Retina (tissue), 1 donor: ENCODE measurements at regions not wholly inside any gene's neighbourhood (a gene's known extent, or its start where the extent isn't known, plus 50 kb on each side); places are given as distances from the start of the nearest gene placed in this dataset.

Source experiments
- DNase-seq: peaks from one replicate; pipeline ENCODE4 v3.0.0-alpha.2; 2016

GRCh38 chr5:92599217-92599810 lies 981.7 kb downstream of the NR2F1-AS1 start:
- DNase-seq, result no peak

DNA sequence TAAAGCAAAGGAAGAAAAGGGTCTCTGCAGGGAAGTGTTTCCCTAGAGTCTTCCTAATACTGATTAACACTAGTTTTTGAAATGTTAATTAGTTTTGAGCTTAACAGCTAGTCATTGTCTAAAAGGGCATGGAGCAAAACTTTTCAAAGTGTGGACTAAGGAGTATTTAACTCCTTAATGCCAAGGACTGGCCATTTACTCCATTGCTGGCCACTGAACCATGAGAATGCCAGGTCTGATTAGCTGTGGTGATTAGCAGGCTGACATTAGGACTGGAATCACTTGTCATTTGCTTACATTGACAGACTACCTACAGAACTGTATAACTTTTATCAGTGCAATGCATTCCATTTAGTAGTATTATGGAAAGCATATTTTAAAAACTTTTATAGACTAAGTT lies 987.0 kb downstream of the NR2F1-AS1 start:
- peak; percentile 9 for DNase-seq

DNA sequence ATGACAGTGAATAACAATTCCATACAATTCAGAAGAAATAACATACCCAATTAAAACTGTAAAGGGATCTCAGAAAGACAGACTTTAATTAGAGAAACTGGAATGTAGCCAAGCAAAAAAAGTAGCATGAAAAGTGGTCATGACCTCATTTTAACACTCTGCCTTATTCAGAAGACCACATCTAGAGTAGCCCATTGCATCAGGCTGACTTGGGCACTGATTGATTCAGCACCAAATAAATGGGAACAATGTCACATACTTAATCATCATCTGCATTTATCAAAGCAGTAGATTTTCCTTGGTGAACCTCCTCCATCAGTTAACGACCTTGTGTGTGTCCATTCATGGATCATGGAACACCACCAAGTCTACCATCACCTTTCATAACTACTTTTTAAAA lies 992.1 kb downstream of the NR2F1-AS1 start:
- peak; percentile 39 for DNase-seq

DNA sequence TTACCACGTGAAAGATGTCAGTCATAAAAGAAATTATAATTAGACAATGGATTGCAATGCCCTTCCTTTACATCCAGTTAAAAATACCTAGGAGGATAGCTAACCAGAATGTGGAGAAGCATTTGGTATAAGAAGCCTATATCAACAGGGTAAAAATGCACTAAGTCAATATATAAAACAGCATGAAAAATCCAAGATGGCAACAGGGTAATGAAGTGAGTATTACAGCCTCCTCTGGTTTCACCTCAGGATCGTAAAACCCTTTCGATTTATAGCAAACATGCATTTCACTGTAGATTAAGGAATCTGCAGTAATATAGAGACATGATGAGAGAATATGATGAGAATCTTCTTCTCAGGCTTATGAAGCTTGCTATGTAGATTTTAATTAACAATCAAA lies 999.3 kb downstream of the NR2F1-AS1 start:
- DNase-seq, result no peak

DNA sequence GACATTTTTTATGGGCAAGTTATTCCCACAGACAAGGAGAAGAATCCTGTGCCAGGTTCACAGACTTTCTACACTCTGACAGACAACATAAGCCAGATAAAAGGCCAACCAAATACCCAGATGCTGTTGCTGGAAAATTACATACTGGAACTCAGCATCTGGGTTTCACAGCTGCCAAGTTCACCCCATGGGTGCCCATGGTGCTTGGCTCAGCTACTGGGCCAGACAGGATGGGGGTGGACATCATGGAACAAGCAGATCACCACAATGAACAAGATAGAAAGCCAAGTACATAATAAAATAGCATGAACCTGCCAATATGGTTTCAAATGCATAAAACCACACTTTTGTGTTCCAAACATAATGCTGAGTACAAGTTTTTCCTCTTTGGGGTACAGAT lies 999.8 kb downstream of the NR2F1-AS1 start:
- DNase-seq, result no peak

DNA sequence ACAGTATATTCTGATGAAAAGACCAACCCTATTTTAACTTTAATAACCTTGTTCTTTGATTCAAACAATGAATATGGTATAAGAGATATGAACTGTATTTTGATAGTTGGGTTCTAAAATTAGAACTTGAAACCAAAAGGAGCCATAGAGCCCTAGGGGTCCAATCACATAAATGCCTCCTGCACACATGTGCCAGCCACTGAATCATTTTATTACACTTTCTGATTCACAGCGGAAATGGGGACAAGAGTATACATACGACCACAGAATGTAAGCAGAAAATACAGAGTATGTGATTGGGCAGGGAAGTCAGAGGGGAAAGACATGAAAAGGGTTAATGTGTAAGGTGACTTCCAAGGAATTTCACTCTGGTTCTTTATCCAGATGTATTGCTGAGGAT lies 1000.2 kb downstream of the NR2F1-AS1 start:
- no peak for DNase-seq

GRCh38 chr5:92574023-92574422 lies 1007.0 kb downstream of the NR2F1-AS1 start:
- no peak for DNase-seq

GRCh38 chr5:92568522-92568921 lies 1012.5 kb downstream of the NR2F1-AS1 start:
- DNase-seq, result no peak

DNA sequence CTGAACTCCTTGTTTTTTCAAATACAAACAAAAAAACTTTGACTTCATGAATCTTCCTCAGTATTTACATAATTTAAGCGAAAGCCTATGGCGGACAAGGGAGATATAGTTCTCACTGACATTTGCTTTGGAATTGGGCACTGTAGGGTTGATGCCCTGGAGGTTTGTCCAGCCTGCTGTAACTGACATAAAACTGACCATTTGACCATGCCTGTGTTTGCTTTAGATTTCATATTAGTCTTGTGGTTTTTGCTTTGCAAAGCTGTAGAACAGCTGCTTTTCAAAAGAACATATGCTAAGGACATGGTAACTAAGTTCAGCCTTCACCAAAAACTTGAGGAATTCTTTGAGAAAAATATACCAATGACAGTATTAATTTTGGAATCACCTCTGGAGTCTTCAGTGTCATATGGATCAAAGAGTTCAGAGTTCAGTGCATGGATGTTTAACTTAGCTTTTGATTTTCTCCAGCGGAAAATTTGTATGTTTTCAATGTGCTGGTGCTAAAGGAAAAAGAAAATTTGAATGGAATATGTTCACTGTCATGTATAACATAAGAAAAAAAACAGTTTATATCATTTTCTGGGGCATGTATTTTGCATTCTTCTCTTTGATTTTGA lies 1013.1 kb downstream of the NR2F1-AS1 start:
- DNase-seq, result no peak

DNA sequence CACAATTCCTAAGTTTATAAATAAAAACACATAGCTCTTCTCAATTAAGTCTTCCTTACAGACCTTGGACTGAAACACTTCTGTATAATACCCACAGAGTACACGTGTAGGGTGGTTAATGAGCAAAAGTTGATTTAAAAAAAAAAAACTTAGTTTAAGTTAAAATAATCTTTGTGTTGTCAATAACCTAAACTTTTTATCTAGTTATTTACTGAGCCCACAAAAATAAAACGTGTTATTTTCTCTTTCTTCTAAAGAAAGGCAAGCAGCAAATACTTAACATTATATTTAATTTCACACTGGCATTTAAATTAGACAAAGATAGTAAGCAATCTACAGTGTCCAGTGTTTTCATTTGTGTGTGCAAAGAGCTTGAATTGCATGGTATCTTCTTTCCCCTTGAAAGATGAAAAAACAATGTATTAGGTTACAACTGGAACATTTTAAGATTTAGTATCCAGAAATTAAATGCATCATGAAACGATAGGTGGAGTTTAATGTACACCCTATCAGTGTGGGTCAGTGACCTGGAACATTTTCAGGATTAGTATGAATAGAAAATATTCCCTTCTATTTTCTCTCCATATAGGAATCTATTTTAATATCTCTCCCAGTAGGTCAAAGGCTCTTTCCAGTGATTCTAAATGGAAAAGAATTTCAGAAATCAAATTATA lies 1014.8 kb downstream of the NR2F1-AS1 start:
- no peak for DNase-seq

DNA sequence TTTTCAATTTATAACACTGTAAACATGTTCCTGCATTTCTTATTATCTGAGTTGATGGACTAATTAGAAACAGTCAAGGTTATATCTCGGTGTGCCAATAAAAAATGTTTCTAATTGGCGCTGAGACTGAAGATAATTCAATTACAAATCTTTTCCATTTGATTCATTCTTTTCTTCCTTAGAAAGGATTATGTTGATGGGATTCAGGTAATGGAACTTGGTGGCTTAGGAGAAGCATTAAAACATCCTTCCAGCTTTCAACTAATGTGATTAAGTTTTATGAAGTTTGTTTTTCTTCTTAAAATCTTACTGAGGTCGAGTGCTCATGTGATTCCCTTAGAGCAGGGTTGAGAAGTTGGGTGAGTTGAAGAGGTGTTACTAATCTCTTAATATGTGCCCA lies 1015.3 kb downstream of the NR2F1-AS1 start:
- DNase-seq, result no peak

DNA sequence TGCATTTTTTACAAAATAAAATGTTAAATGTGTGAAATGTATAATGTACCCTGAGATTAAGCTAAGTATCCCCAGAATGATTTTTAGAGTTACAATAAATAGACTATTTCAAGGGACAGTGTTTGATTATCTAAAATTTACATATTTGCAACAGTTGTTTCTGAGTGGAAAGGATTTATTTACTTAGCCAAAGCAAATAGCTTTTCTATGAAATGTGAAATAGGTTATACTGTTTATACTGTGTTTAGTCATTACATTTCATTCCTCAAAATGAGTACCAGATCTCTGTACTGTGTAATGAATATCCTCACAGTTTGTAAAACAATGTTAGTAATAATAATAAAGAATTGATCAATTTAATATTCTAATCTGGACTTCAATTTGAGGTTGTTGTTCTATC lies 1019.0 kb downstream of the NR2F1-AS1 start:
- no peak for DNase-seq

DNA sequence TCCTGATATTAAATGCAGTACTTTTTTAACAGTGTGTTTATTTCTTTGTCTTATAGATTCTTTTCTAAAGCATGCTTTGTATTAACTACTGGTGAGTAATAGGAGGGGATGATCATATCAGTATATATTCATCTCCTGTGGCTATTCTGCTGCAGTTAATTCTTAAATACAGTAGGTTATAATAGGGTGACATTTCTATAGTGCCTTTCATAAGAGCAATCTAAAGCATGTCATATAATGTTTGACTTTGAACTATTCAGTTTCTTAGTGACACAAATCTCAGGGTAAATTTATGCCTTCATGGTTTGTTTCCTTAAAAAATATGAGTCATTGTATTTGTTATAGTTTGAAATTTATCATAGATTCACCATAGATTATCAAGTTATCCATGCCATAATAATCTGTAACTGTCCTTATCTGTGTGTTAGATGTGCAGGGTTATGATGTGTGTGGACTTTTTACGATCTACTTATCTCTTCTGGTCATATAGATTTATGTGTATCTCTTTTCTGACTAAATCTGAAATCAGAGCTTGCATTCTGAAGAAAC lies 1019.5 kb downstream of the NR2F1-AS1 start:
- DNase-seq, result no peak

DNA sequence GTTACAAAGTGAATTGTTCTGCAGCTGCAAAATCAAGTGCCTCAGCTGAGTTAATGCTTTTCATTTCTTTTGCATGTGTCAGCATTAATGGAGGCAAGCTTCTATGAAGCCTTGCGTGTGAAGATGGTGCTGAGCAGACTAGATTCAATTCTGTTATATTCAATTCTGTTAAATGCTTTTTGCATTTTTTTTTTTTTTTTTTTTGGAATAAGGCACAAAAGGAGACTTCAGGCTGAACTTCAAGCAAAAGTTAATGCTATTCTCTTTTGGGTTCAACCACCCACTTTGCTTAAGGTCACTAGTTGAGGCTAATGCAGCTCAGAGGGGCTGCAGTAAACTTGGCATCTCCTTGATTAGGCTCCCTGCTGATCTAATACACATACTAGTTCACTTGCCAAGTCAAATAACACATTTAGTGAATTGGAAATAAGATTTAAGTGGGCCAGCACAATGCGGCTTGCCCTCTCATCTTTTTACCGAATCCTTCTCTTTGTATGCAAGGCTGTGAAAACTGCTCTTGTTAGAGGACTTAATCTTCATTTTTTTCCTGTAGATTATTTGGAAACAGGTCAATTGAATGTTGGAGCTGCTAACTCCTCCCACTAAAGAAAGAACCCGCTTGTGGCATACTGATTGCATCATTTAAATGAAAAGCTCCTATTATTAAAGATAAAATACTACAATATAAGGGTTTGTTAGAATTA lies 1020.2 kb downstream of the NR2F1-AS1 start:
- DNase-seq, result peak; percentile 73

DNA sequence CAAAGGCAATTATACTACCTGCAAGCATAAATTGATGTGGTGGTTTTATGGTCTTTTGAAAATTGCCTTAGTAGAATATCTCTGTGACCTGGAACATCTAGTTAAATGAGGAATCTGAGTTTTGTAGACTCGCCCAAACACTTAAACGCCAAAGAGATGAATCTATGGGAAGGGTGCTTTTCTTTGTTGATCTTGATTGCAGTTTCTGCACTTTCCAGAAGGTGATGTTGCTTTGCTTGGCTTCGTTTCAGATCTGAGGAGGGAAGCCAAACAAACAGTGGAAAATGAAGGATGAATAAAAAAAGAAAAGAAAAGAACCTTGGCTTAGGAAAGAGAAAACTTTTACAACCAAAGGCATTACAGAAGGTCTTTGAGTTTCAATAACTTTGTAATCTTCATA lies 1021.2 kb downstream of the NR2F1-AS1 start:
- DNase-seq, result no peak

DNA sequence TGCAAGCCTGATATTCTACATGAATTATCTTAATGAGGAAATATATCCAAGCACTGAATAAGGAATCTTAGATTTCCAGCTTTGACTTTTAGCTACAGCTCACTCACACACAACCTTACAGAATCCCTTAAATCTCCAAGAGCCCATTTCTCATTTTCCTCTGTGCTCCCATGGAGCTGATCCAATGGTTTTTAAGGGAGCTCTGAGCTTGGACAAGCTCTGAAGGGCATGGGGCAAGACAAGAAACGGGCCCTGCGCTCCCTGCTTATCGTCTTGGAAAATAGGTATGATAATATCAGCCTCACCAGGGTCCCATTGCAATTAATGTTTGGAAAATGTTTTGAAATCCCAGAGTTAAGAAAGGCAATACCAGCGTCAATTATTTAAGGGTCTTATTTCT lies 1021.7 kb downstream of the NR2F1-AS1 start:
- no peak for DNase-seq

DNA sequence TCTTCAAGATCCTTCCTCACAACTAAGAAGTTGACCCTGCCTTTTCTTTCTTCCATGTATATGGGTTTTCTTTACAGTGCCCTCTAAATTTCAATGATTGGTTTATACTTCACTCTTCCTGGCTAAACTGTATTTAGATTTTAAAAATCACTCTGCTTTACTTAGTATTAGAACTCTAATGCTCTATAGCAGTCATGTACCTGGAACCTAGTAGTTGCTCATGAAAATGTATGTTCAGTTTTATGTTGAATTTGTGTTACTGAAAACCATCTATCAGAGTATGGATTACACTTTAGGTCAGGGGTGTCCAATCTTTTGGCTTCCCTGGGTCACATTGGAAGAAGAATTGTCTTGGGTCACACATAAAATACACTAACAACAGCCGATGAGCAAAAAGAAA lies 1024.3 kb downstream of the NR2F1-AS1 start:
- no peak for DNase-seq

- DNase-seq, result no peak
Measured at GRCh38 chr5:92554447-92555085, 1026.5 kb downstream of the NR2F1-AS1 start.

GRCh38 chr5:92553326-92553725 lies 1027.7 kb downstream of the NR2F1-AS1 start:
- no peak for DNase-seq

GRCh38 chr5:92552206-92553160 lies 1028.5 kb downstream of the NR2F1-AS1 start:
- no peak for DNase-seq

GRCh38 chr5:92548346-92548745 lies 1032.7 kb downstream of the NR2F1-AS1 start:
- no peak for DNase-seq

- DNase-seq, result no peak
Measured at GRCh38 chr5:92544596-92544995, 1036.4 kb downstream of the NR2F1-AS1 start.
